HUES64 (cell line): ENCODE measurements at regions not wholly inside any gene's neighbourhood (a gene's known extent, or its start where the extent isn't known, plus 50 kb on each side); places are given as distances from the start of the nearest gene placed in this dataset.

Experiments
- H3K27ac ChIP-seq: 2 replicates; pipeline ENCODE4 v1.7.0; 2013; ENCODE audit warnings: low read depth, low read length, inconsistent platforms
- H3K27me3 ChIP-seq: 2 replicates; pipeline ENCODE4 v1.6.1; 2013; ENCODE audit warnings: mild to moderate bottlenecking, low read length; ENCODE audit not compliant: insufficient read depth
- H3K36me3 ChIP-seq: 2 replicates; pipeline ENCODE4 v1.6.1; 2013; ENCODE audit warnings: mild to moderate bottlenecking, low read length; ENCODE audit not compliant: insufficient read depth
- H3K4me1 ChIP-seq: 2 replicates; pipeline ENCODE4 v1.6.1; 2013; ENCODE audit warnings: mild to moderate bottlenecking, low read length, moderate library complexity; ENCODE audit not compliant: insufficient read depth
- H3K4me3 ChIP-seq: 2 replicates; pipeline ENCODE4 v1.5.1; 2013; ENCODE audit warnings: mild to moderate bottlenecking, low read length, moderate library complexity
- H3K9ac ChIP-seq: 2 replicates; pipeline ENCODE4 v1.6.1; 2013; ENCODE audit warnings: mild to moderate bottlenecking, low read depth, low read length
- H3K9me3 ChIP-seq: 2 replicates; pipeline ENCODE4 v1.6.1; 2013; ENCODE audit warnings: low read depth, low read length; ENCODE audit not compliant: insufficient read depth
- WGBS: fragments of 150-250, 120-280 bp; methylation state at CpG from one replicate; pipeline ENCODE4 v1.1.7; 2013; ENCODE audit warnings: missing lambda C conversion rate; 5-methylcytosine and 5-hydroxymethylcytosine counted together

DNA sequence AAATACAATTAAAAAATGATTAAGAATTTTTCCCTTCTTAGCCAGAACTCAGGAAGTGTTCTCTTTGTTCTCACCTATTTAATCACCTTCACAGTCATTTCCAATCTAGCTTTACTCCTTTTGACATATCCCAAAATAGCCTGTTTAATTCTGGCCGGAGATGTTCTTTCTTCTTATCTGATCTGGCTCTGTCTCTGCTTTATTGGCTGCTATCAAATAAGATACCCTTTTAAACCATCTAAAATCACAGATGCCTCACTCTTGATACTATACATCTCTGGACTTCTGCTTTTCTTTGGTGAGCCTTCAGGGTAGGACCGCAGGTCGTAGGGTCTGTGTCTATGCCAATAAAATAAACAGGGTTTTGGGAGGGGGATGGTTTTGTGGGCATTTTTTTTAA, 319.2 kb upstream of the SEMA6D start:
- no peak overlapping the region for H3K4me3 ChIP-seq
- H3K27ac ChIP-seq, result no peak overlapping the region
- no peaks in the 10 kb centered on the region for H3K27me3 ChIP-seq
- H3K4me1 ChIP-seq, result peaks cover 15% of the 10 kb centered on the region
- WGBS, result 98% methylated on average over 3 of the region's 3 CpGs
- H3K9me3 ChIP-seq, result no peaks in the 10 kb centered on the region
- no peaks in the 10 kb centered on the region for H3K36me3 ChIP-seq
- H3K9ac ChIP-seq, result no peak overlapping the region

DNA sequence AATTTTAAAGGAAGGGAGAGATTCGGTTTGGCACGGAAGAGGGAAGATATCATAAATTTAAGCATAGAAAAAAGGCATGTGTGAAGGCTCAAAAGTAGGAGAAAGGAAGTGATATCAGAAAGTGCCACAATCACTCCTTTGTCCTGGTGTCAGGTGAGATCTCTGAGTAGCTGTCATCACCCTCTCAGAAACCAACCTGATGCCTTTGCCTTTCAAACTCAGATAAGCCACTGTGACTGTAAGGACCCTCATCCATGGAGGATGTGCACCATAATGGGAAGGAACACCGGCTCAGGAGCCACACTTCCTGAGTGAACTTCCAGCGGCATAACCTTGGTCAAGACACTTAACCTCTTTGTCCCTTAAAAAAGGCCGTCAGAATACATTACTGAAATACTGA, 318.7 kb upstream of the SEMA6D start:
- Histone ChIP-seq H3K36me3 (no peaks in the 10 kb centered on the region), H3K27me3 (no peaks in the 10 kb centered on the region), H3K4me1 (peaks cover 13% of the 10 kb centered on the region), H3K9me3 (no peaks in the 10 kb centered on the region), H3K4me3 (no peak overlapping the region), H3K9ac (no peak overlapping the region), H3K27ac (no peak overlapping the region)
- WGBS, result 95% methylated on average over 5 of the region's 5 CpGs

DNA sequence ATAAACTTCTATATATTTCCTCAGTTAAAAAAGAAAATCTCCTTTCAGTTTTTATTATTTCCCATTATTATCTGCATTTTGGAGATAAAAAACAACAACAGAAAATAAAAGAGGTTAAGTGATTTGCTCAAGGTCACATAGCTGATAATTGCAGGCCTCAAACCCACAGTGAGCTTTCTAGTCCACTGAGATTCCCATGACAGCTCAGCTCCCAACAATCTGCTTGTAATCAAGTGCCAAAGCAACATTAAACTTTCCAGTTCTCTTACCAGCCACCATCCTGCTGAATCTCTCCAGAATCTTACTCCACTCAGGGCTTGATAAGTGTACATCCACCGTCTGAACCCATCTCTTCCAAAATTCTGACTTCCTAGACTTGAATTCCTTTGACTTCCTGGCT, 318.2 kb upstream of the SEMA6D start:
- Histone ChIP-seq H3K36me3 (no peaks in the 10 kb centered on the region), H3K4me1 (peaks cover 8% of the 10 kb centered on the region), H3K27ac (no peak overlapping the region), H3K9me3 (no peaks in the 10 kb centered on the region), H3K27me3 (no peaks in the 10 kb centered on the region), H3K4me3 (no peak overlapping the region), H3K9ac (no peak overlapping the region)
- 98% methylated on average over 1 of the region's 1 CpG for WGBS

DNA sequence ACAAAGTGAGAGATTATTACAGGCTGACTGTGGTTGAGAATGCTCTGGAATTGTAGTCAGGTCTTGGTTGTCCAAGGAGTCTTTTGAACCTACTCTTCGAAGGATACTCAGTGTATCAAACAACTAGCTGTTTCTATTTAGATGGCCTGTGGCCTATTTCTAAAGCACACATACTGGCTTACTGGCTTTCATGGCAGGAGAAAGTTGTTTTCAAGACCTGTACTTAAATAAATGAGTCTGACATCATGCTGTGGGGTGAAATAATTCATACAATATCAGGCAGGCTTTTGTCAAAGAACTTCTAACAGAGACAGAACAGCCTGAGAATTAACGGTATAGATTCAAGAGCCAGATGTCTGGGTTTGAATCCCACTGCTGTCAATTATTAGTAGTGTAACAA, 316.7 kb upstream of the SEMA6D start:
- H3K9me3 ChIP-seq, result no peaks in the 10 kb centered on the region
- no peak overlapping the region for H3K9ac ChIP-seq
- H3K4me1 ChIP-seq, result peaks cover 4% of the 10 kb centered on the region
- no peak overlapping the region for H3K27ac ChIP-seq
- no peak overlapping the region for H3K4me3 ChIP-seq
- H3K27me3 ChIP-seq, result no peaks in the 10 kb centered on the region
- no peaks in the 10 kb centered on the region for H3K36me3 ChIP-seq
- WGBS, result 95% methylated on average over 2 of the region's 2 CpGs

DNA sequence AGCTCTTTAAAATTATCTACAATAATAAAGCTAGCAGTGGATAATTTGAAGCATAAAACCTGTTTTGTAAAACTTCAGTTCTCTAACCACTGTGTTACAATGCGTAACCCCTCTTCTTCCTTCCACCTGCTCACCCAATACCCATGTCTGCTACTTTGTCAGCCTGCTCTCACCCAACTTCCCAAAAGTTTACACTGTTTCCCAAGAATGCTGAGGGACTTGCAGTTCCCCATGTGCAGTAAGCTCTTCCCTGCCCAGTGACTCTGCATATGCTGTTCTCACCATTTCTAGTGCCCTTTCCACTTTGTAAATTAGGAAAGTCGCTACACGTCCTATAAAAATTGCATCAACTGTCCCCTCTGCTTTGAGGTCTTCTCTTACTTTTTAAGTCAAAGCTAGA, 315.9 kb upstream of the SEMA6D start:
- H3K4me1 ChIP-seq, result peaks cover 13% of the 10 kb centered on the region
- H3K9ac ChIP-seq, result no peak overlapping the region
- H3K36me3 ChIP-seq, result no peaks in the 10 kb centered on the region
- H3K9me3 ChIP-seq, result no peaks in the 10 kb centered on the region
- no peak overlapping the region for H3K27ac ChIP-seq
- H3K27me3 ChIP-seq, result no peaks in the 10 kb centered on the region
- no peak overlapping the region for H3K4me3 ChIP-seq
- 93% methylated on average over 3 of the region's 3 CpGs for WGBS

DNA sequence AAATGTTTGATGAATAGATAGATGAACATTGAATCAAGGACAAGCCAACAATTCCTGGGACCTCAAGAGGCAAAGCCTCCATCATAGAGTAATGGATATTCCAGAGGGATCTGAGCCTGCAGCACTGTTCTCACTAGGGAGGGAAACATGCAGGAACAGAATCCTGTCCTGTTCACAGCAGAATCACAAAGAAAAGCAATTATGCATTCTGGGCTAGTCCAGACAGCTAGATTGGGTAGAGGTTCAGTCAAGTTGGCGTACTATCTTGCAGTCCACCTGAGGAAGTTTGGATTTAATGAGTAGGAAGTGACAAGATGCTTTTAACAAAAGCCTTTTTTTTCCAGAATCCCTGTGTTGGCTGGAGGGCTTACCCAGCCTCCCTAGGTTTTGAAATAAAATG, 314.5 kb upstream of the SEMA6D start:
- H3K9me3 ChIP-seq, result no peaks in the 10 kb centered on the region
- H3K4me1 ChIP-seq, result peaks cover 19% of the 10 kb centered on the region
- H3K27me3 ChIP-seq, result no peaks in the 10 kb centered on the region
- H3K36me3 ChIP-seq, result no peaks in the 10 kb centered on the region
- WGBS, result 95% methylated on average over 1 of the region's 1 CpG
- no peak overlapping the region for H3K27ac ChIP-seq
- H3K4me3 ChIP-seq, result no peak overlapping the region
- no peak overlapping the region for H3K9ac ChIP-seq

DNA sequence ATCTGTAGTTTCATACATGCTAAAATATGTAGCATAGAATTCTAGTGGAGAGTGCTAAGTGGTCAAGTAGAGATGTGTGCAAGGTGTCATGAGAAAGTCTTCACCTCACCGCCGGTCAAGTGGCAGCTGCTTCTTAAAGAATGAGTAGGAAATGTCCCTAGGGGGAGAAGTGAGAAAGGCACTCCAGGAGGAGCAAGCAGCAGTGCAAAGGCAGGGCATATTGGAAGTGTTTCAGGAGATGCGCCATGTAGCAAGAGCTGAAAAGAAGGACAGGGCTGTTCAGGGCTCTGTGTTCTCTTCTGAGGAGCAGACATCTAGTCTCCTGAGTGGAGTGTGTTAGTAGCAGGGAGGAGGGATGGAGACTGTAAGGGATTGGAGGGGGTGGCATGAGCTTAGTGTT, 312.4 kb upstream of the SEMA6D start:
- no peak overlapping the region for H3K9ac ChIP-seq
- WGBS, result 80% methylated on average over 3 of the region's 3 CpGs
- H3K4me1 ChIP-seq, result peaks cover 24% of the 10 kb centered on the region
- H3K9me3 ChIP-seq, result no peaks in the 10 kb centered on the region
- H3K36me3 ChIP-seq, result no peaks in the 10 kb centered on the region
- no peaks in the 10 kb centered on the region for H3K27me3 ChIP-seq
- no peak overlapping the region for H3K27ac ChIP-seq
- no peak overlapping the region for H3K4me3 ChIP-seq

DNA sequence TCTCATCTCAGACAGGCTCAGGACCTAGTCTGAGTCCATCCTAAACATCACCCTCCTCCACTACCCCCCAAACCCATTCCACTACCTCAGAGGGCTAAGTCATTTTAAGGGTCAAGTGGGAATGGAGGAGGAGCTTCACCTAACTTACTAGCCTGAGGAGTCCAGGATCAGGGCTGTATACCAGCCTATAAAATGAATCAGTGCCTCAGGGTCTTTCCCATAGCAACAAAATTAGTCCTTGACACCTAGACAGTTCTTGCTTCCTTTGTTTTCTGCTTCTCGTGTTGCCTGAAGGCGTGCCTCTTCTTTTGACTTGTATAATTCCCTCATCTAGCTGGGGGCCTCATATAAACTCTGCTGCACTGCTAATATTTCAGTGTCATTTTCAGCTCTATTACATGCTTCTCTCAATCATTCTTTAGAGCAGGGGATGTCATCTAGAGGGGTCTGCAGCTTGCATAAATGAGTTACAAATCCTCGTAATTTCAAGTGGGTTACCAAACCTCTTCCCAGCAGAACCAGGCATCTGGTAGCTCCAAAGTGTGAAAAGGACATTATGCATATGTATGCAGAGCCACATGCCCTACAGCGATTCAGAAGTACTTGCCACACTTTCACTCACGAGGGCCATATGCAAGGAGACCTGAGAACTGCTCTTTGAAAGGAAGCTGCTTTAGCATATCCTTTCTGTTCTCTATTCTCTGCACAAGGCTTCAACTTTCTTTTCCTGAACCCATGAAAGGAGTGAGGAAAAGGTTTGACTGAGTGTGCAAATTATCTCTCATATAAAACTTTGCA, 311.7 kb upstream of the SEMA6D start:
- Histone ChIP-seq H3K9me3 (no peaks in the 10 kb centered on the region), H3K4me1 (peaks cover 24% of the 10 kb centered on the region), H3K4me3 (no peak overlapping the region), H3K27ac (no peak overlapping the region; the same call in 1 of the 2 replicates), H3K36me3 (no peaks in the 10 kb centered on the region), H3K27me3 (no peaks in the 10 kb centered on the region), H3K9ac (no peak overlapping the region)
- WGBS, result 30% methylated on average over 5 of the region's 5 CpGs

DNA sequence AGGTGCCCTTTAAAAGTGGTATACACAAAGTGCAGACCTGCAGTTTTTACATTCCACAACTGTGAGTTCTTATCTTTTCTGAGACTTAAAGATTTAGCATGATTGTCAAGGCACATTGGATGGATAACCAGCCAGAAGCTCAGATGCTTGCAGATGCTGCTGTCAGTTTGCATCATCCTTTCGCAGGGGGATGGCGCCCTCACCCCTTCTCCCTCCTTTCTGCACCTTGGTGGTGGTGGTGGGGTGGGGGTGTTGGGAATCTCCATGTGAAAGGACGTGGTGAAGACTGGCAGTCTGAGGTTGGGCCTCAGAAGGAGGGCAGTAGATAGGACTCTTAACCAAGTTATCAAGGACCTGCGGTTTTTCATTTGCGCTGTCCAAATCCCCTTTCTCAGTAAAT, 309.6 kb upstream of the SEMA6D start:
- H3K9me3 ChIP-seq, result no peaks in the 10 kb centered on the region
- H3K4me1 ChIP-seq, result peaks cover 24% of the 10 kb centered on the region
- H3K27ac ChIP-seq, result no peak overlapping the region
- no peaks in the 10 kb centered on the region for H3K36me3 ChIP-seq
- no peaks in the 10 kb centered on the region for H3K27me3 ChIP-seq
- H3K4me3 ChIP-seq, result no peak overlapping the region
- no peak overlapping the region for H3K9ac ChIP-seq
- WGBS, result 57% methylated on average over 4 of the region's 5 CpGs

DNA sequence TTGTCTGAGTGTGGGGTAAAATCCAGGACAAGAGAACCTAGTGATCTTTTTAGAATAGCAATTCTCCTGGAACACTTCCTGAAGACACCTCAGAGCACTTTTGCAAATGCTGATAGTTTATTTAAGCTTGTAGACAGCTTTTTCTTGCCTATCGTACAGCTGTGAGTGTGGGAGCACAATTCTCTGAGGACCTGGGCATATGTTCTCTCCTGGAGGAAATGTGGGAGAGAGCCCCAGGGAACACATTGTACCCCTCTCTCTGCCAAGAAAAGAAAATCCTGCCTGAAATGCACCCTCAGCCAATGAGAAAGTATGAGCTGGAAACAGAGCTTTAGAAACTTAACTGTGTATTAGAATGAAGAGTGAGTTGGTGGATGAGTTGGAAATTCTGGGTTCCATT, 308.3 kb upstream of the SEMA6D start:
- Histone ChIP-seq H3K4me3 (no peak overlapping the region), H3K27me3 (no peaks in the 10 kb centered on the region), H3K9ac (no peak overlapping the region), H3K9me3 (no peaks in the 10 kb centered on the region), H3K27ac (no peak overlapping the region), H3K36me3 (no peaks in the 10 kb centered on the region), H3K4me1 (peaks cover 24% of the 10 kb centered on the region)
- WGBS, result 89% methylated on average over 1 of the region's 1 CpG

DNA sequence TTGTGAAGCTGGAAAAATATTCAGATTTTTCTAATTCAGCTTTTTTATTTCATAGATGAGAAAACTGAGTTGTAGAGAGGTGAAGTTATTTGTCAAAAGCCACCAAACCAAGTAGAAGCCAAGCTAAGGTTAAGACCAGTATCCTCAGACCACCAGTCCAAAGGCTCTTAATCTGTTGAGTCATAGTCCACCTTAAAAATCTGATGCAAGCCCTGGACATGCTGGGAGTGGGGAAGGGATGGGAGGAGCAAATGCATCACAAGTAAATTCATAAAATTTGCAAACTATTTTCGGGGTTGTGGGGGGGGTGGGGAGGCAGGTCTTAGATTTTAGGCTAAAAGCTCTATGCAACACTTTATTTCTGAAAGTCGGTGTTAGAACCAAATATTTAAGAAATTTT, 307.7 kb upstream of the SEMA6D start:
- Histone ChIP-seq H3K36me3 (no peaks in the 10 kb centered on the region), H3K9ac (no peak overlapping the region), H3K4me1 (peaks cover 24% of the 10 kb centered on the region), H3K4me3 (no peak overlapping the region), H3K27me3 (no peaks in the 10 kb centered on the region), H3K27ac (no peak overlapping the region), H3K9me3 (no peaks in the 10 kb centered on the region)
- WGBS, result 75% methylated on average over 2 of the region's 2 CpGs

DNA sequence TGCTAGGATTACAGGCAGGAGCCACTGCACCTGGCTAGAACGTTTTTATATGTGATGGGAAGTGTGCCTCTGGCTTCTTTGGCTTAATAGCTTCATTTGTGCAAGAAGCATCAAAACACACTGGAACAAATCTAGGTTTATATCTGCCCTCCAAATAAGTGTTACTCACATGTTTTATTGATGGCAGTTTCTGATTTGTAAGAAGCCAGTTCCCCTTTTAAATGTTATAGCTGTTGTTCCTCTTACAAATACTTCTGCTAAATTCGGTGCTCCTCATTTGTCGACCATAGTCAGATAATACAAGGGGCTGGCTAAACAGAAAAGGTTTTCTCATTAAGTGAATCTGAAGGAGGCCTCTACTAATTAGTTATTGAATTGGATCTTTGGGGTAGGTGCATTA, 307.1 kb upstream of the SEMA6D start:
- no peak overlapping the region for H3K4me3 ChIP-seq
- H3K9ac ChIP-seq, result no peak overlapping the region
- no peaks in the 10 kb centered on the region for H3K36me3 ChIP-seq
- no peaks in the 10 kb centered on the region for H3K27me3 ChIP-seq
- WGBS, result 74% methylated on average over 3 of the region's 3 CpGs
- H3K4me1 ChIP-seq, result peaks cover 26% of the 10 kb centered on the region
- no peak overlapping the region for H3K27ac ChIP-seq
- no peaks in the 10 kb centered on the region for H3K9me3 ChIP-seq
